SK-N-SH (cell line): ENCODE measurements at regions not wholly inside any gene's neighbourhood (a gene's known extent, or its start where the extent isn't known, plus 50 kb on each side); places are given as distances from the start of the nearest gene placed in this dataset.

ENCODE experiments used
- EZH2phosphoT487 ChIP-seq: fragments of 200-600 bp; sonication (generic); IDR thresholded peaks from 2 replicates; pipeline ENCODE4 v1.6.1; 2017; ENCODE audit warnings: low read depth, mixed run types, mild to moderate bottlenecking, antibody characterized with exemption, moderate library complexity, borderline replicate concordance
- JUND ChIP-seq: IDR thresholded peaks from 2 replicates; pipeline ENCODE4 v1.4.0; 2012
- NFIC ChIP-seq: IDR thresholded peaks from 2 replicates; pipeline ENCODE4 v1.4.0; 2012; ENCODE audit warnings: borderline replicate concordance
- POLR2AphosphoS5 ChIP-seq: IDR thresholded peaks from 2 replicates; pipeline ENCODE4 v1.6.1; 2012; ENCODE audit warnings: low read depth, low read length
- RCOR1 ChIP-seq: fragments of 150-350 bp; IDR thresholded peaks from 2 replicates; pipeline ENCODE4 v1.6.1; 2017; ENCODE audit warnings: antibody characterized with exemption, low read length
- SMC3 ChIP-seq: IDR thresholded peaks from 2 replicates; pipeline ENCODE4 v1.6.1; 2012; ENCODE audit warnings: low read depth, low read length, improper control_type of control experiment
- TCF12 ChIP-seq: IDR thresholded peaks from 2 replicates; pipeline ENCODE4 v1.4.0; 2012
- TEAD4 ChIP-seq: IDR thresholded peaks from 2 replicates; pipeline ENCODE4 v1.4.0; 2012; ENCODE audit warnings: mild to moderate bottlenecking, borderline replicate concordance; ENCODE audit not compliant: insufficient read depth
- YY1 ChIP-seq: IDR thresholded peaks from 2 replicates; pipeline ENCODE4 v1.4.0; 2012; ENCODE audit warnings: low read depth, mild to moderate bottlenecking
- TF ChIP-seq, protein P1 (sequence below): fragments of 200-600 bp; sonication (generic); IDR thresholded peaks from 2 replicates; pipeline ENCODE4 v1.6.1; 2017; ENCODE audit warnings: antibody characterized with exemption, mild to moderate bottlenecking, moderate library complexity
- TF ChIP-seq, protein P2 (sequence below): fragments of 150-350 bp; IDR thresholded peaks from 2 replicates; pipeline ENCODE4 v1.6.1; 2016; ENCODE audit warnings: mild to moderate bottlenecking, low read depth, low read length
- TF ChIP-seq, protein P3 (sequence below): fragments of 150-350 bp; IDR thresholded peaks from 2 replicates; pipeline ENCODE4 v1.6.1; 2017; ENCODE audit warnings: antibody characterized with exemption, low read length, low read depth, borderline replicate concordance

DNA sequence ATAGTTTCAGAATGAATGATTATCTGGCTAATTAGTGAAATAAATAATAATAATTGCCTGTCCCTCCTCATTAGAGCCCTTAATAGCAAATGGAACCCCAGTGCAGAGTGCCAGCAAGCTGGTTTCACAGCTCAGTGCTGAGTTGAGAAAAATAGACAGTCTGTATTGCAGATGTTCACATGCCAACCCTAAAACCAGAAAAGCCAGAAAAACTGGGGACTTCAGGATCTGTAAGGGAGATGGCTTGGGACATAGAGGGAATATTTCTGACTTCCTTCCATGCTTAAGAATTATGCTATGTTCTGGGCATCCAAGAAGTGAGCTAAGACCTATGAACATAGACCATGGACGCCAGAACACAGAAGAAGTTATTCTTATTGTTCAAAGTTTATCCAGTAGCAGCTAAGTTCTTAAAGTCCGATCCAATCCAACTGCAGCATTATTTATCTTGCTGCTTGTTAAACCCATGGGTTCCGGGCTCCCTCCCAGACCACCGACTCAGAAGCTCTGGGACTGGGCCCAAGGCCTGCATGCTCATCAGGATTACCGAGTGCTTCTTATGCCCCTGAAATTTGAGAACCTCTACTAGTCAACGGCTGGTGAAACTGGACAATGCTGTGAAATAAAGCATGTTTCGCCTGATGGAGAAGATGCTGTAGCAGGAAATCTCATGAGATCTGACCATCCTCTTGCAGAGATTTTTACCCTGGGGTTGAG lies 158.3 kb downstream of the FOXB1 start:
- TF ChIP-seq, protein P1, sequence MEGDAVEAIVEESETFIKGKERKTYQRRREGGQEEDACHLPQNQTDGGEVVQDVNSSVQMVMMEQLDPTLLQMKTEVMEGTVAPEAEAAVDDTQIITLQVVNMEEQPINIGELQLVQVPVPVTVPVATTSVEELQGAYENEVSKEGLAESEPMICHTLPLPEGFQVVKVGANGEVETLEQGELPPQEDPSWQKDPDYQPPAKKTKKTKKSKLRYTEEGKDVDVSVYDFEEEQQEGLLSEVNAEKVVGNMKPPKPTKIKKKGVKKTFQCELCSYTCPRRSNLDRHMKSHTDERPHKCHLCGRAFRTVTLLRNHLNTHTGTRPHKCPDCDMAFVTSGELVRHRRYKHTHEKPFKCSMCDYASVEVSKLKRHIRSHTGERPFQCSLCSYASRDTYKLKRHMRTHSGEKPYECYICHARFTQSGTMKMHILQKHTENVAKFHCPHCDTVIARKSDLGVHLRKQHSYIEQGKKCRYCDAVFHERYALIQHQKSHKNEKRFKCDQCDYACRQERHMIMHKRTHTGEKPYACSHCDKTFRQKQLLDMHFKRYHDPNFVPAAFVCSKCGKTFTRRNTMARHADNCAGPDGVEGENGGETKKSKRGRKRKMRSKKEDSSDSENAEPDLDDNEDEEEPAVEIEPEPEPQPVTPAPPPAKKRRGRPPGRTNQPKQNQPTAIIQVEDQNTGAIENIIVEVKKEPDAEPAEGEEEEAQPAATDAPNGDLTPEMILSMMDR, result no peak
- no peak for TF ChIP-seq TCF12
- TF ChIP-seq, protein P2, sequence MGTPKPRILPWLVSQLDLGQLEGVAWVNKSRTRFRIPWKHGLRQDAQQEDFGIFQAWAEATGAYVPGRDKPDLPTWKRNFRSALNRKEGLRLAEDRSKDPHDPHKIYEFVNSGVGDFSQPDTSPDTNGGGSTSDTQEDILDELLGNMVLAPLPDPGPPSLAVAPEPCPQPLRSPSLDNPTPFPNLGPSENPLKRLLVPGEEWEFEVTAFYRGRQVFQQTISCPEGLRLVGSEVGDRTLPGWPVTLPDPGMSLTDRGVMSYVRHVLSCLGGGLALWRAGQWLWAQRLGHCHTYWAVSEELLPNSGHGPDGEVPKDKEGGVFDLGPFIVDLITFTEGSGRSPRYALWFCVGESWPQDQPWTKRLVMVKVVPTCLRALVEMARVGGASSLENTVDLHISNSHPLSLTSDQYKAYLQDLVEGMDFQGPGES, result no peak
- TF ChIP-seq SMC3, result no peak
- no peak for TF ChIP-seq NFIC
- TF ChIP-seq POLR2AphosphoS5, result no peak
- TF ChIP-seq, protein P3, sequence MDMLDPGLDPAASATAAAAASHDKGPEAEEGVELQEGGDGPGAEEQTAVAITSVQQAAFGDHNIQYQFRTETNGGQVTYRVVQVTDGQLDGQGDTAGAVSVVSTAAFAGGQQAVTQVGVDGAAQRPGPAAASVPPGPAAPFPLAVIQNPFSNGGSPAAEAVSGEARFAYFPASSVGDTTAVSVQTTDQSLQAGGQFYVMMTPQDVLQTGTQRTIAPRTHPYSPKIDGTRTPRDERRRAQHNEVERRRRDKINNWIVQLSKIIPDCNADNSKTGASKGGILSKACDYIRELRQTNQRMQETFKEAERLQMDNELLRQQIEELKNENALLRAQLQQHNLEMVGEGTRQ, result no peak
- no peak for TF ChIP-seq YY1
- TF ChIP-seq RCOR1, result no peak
- no peak for TF ChIP-seq EZH2phosphoT487
- TF ChIP-seq JUND, result no peak
- no peak for TF ChIP-seq TEAD4
